Stimulated activated CD4-positive, alpha-beta T cell treated with anti-CD3 and anti-CD28 coated beads, Interleukin-4, amount 100 ng/mL, for 48 hours (primary cell): ENCODE measurements at regions not wholly inside any gene's neighbourhood (a gene's known extent, or its start where the extent isn't known, plus 50 kb on each side); places are given as distances from the start of the nearest gene placed in this dataset.

Source experiments
- DNase-seq, 2 donors: peaks; one replicate each; pipeline ENCODE4 v3.0.0-alpha.2; 2020; ENCODE audit warnings: low read depth in 2 of 2

- peak; percentile 40 to 74 for DNase-seq
Observed at GRCh38 chr6:157755746-157756411, 67.2 kb upstream of the SNX9 start.

GRCh38 chr6:157756708-157757429 lies 66.2 kb upstream of the SNX9 start:
- DNase-seq, result peak; percentile 75 to 81

GRCh38 chr6:157757430-157758403 lies 65.3 kb upstream of the SNX9 start:
- DNase-seq, result no peak

- DNase-seq, result no peak
Observed at GRCh38 chr6:157758516-157759023, 64.5 kb upstream of the SNX9 start.

- no peak for DNase-seq
Observed at GRCh38 chr6:157759028-157759427, 64.0 kb upstream of the SNX9 start.

- DNase-seq, result no peak
Observed at GRCh38 chr6:157760137-157760536, 62.9 kb upstream of the SNX9 start.

GRCh38 chr6:157760589-157761330 lies 62.3 kb upstream of the SNX9 start:
- DNase-seq, result no peak

- DNase-seq, result peak in 1 of 2 donors; percentile 20
Observed at GRCh38 chr6:157761331-157761921, 61.6 kb upstream of the SNX9 start.

GRCh38 chr6:157761926-157762325 lies 61.1 kb upstream of the SNX9 start:
- DNase-seq, result no peak

- no peak for DNase-seq
Observed at GRCh38 chr6:157762636-157763035, 60.4 kb upstream of the SNX9 start.

GRCh38 chr6:157763129-157763903 lies 59.7 kb upstream of the SNX9 start:
- DNase-seq, result no peak

- DNase-seq, result no peak
Observed at GRCh38 chr6:157763904-157764177, 59.2 kb upstream of the SNX9 start.

GRCh38 chr6:157764178-157765068 lies 58.6 kb upstream of the SNX9 start:
- peak; percentile 64 to 83 for DNase-seq

- DNase-seq, result no peak
Observed at GRCh38 chr6:157766901-157767774, 55.9 kb upstream of the SNX9 start.

- no peak for DNase-seq
Observed at GRCh38 chr6:157767775-157768156, 55.3 kb upstream of the SNX9 start.

- no peak for DNase-seq
Observed at GRCh38 chr6:157768304-157768703, 54.7 kb upstream of the SNX9 start.

- DNase-seq, result no peak
Observed at GRCh38 chr6:157768863-157769551, 54.0 kb upstream of the SNX9 start.
